ENCODE measurements at regions not wholly inside any gene's neighbourhood (a gene's known extent, or its start where the extent isn't known, plus 50 kb on each side); places are given as distances from the start of the nearest gene placed in this dataset.

GRCh38 chr5:147963436-147963835, 57.1 kb upstream of the C5orf46 start:
- TF ChIP-seq YY1 (IDR thresholded peaks at IDR 0.05; ENCODE audit: insufficient read depth, insufficient read length) (no peak), ZNF274 (IDR thresholded peaks at IDR 0.05; ENCODE audit: low read depth, low read length) (no peak)
